ENCODE measurements at regions not wholly inside any gene's neighbourhood (a gene's known extent, or its start where the extent isn't known, plus 50 kb on each side); places are given as distances from the start of the nearest gene placed in this dataset.

GRCh38 chr9:106059886-106060285, 365.5 kb downstream of the TMEM38B start:
- H3K27ac Mint-ChIP-seq (ENCODE audit: low read depth) = no peak overlapping the region
- peaks cover 13% of the 10 kb centered on the region for H3K9me3 Mint-ChIP-seq
- no peak for ATAC-seq (replicated peaks; ENCODE audit: extremely low read depth, poor library complexity, severe bottlenecking)
- DNase-seq (ENCODE audit: low spot score in 2 of 2) = no peak
- H3K36me3 Mint-ChIP-seq (ENCODE audit: insufficient read depth) = no peaks in the 10 kb centered on the region
- no peaks in the 10 kb centered on the region for H3K4me1 Mint-ChIP-seq
- no peak overlapping the region for H3K4me3 Mint-ChIP-seq
- H3K27me3 Mint-ChIP-seq = no peaks in the 10 kb centered on the region

GRCh38 chr9:106060885-106061284, 366.5 kb downstream of the TMEM38B start:
- no peaks in the 10 kb centered on the region for H3K27me3 Mint-ChIP-seq
- DNase-seq (ENCODE audit: low spot score in 2 of 2) = no peak
- peaks cover 11% of the 10 kb centered on the region for H3K9me3 Mint-ChIP-seq
- no peak for ATAC-seq (replicated peaks; ENCODE audit: extremely low read depth, poor library complexity, severe bottlenecking)
- H3K4me3 Mint-ChIP-seq = no peak overlapping the region
- H3K4me1 Mint-ChIP-seq = no peaks in the 10 kb centered on the region
- H3K27ac Mint-ChIP-seq (ENCODE audit: low read depth) = no peak overlapping the region
- H3K36me3 Mint-ChIP-seq (ENCODE audit: insufficient read depth) = no peaks in the 10 kb centered on the region

- no peak for ATAC-seq (replicated peaks; ENCODE audit: extremely low read depth, poor library complexity, severe bottlenecking)
- Mint-ChIP-seq H3K4me1 (no peaks in the 10 kb centered on the region), H3K27ac (ENCODE audit: low read depth) (no peak overlapping the region), H3K36me3 (ENCODE audit: insufficient read depth) (no peaks in the 10 kb centered on the region), H3K4me3 (no peak overlapping the region), H3K27me3 (no peaks in the 10 kb centered on the region), H3K9me3 (peaks cover 6% of the 10 kb centered on the region)
- DNase-seq (ENCODE audit: low spot score in 2 of 2) = no peak
These were observed 367.9 kb downstream of the TMEM38B start for GRCh38 chr9:106062250-106062649.

GRCh38 chr9:106065136-106065535, 370.8 kb downstream of the TMEM38B start:
- Mint-ChIP-seq H3K9me3 (peaks cover 10% of the 10 kb centered on the region), H3K4me1 (no peaks in the 10 kb centered on the region), H3K4me3 (no peak overlapping the region), H3K27me3 (no peaks in the 10 kb centered on the region), H3K36me3 (ENCODE audit: insufficient read depth) (no peaks in the 10 kb centered on the region), H3K27ac (ENCODE audit: low read depth) (no peak overlapping the region)
- ATAC-seq (replicated peaks; ENCODE audit: extremely low read depth, poor library complexity, severe bottlenecking) (no peak), DNase-seq (ENCODE audit: low spot score in 2 of 2) (no peak)

DNA sequence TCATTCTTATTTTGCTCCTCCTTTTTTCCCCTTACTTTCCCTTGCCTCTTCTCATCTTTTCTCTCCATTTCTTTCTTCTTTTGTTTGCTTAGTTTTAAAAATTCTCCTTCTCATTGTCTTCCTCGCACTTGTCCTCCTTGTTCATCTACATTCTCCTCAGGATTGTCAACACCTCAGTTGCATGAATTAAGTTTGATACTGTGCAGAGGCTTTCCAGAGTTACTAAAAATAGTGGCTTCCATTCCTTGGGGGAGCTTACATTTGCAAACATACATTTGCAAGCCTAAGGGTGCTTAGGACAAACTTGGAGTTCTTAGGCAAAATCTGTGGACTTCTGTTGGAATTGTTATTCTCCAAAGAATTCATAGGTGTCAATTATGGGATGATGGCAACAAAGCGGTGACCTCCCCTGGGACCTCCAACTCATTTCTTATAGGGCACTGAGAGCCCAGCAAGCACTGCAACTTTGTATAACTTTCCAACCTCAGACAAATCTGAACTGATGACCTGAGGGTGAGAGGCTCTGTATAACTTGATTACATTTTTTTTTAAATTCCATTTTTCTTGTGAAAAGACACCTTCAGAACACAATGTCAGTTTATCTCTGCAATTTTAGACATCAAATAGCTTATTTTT, 371.4 kb downstream of the TMEM38B start:
- no peak overlapping the region for H3K27ac Mint-ChIP-seq (ENCODE audit: low read depth)

DNA sequence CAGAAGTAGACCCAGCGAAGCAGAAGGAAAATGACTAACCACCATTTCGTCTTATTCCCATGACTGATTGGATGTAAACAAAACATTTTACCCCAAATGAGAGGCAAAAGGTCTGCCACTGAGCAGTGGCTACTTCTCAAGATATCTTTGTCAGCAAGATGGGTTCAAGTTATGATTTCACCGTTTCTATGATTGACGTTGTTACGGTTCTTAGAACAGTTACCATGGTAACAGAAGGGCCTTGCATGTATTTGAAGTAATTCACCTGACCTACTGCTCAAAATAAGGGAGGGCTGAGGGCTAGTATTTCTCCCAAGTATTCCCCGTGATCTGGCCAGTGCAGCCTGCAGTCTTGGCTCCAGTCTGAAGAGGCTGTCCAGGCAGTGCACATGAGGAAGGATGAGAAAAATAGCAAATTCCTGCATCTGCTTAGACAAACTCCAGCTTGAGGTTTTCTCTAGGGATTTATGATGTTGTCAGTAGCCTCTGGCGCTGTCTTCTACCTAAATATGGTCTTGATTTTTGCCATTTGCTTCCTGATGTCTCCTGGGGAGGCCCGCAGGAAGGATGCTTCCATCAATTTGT, 372.7 kb downstream of the TMEM38B start:
- Mint-ChIP-seq H3K36me3 (ENCODE audit: insufficient read depth) (no peaks in the 10 kb centered on the region), H3K27ac (ENCODE audit: low read depth) (no peak overlapping the region), H3K9me3 (peaks cover 7% of the 10 kb centered on the region), H3K4me1 (no peaks in the 10 kb centered on the region), H3K4me3 (no peak overlapping the region), H3K27me3 (no peaks in the 10 kb centered on the region)
- DNase-seq (ENCODE audit: low spot score in 2 of 2) (no peak), ATAC-seq (replicated peaks; ENCODE audit: extremely low read depth, poor library complexity, severe bottlenecking) (no peak)

More for the DNA sequence above, 371.4 kb downstream of the TMEM38B start:
- Mint-ChIP-seq H3K27me3 (no peaks in the 10 kb centered on the region), H3K4me3 (no peak overlapping the region), H3K36me3 (ENCODE audit: insufficient read depth) (no peaks in the 10 kb centered on the region), H3K9me3 (peaks cover 7% of the 10 kb centered on the region), H3K4me1 (no peaks in the 10 kb centered on the region)
- no peak for ATAC-seq (replicated peaks; ENCODE audit: extremely low read depth, poor library complexity, severe bottlenecking)
- no peak for DNase-seq (ENCODE audit: low spot score in 2 of 2)

DNA sequence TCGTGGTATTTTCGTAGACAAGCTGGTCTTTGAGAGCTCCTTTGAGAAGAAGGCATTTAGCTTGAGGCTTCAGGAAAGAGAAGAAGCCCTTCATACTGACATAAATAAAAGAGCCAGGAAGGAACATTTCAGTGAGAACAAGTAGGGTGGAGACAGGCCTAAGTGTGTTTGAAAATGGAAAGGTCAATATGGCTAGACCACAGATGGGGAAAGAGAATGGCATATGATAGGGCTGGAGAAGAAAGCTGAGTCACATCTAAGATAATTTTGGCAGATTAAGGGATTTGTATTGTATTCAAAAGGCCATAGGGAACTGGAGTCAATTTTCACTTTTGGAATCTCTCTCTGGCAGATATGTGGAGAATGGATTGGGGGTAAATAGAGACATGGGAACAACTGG, 374.9 kb downstream of the TMEM38B start:
- no peak overlapping the region for H3K4me3 Mint-ChIP-seq
- no peaks in the 10 kb centered on the region for H3K36me3 Mint-ChIP-seq (ENCODE audit: insufficient read depth)

DNA sequence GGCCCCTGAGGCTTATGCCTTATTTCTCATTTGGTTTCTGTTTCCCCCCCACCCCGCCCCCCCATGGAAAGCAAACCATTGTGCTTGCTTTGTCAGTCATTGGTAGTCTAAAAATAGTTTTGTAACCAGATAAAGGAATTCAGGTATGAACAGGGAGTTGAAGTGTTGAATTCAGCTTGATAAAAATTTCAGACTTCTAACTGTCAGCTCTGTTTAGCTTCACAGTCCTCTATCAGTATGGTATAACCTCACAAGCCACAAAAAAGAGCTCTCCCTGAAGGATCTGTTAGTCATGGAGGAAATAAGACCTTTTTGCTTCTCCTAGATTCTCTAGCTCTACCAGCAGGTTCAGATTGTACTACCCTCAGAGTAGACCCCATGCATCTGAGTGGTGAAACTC, 378.1 kb downstream of the TMEM38B start:
- DNase-seq (ENCODE audit: low spot score in 2 of 2) (no peak), ATAC-seq (replicated peaks; ENCODE audit: extremely low read depth, poor library complexity, severe bottlenecking) (no peak)
- Mint-ChIP-seq H3K27ac (ENCODE audit: low read depth) (no peak overlapping the region), H3K36me3 (ENCODE audit: insufficient read depth) (no peaks in the 10 kb centered on the region), H3K4me3 (no peak overlapping the region), H3K27me3 (no peaks in the 10 kb centered on the region), H3K4me1 (no peaks in the 10 kb centered on the region), H3K9me3 (peaks cover 12% of the 10 kb centered on the region)

More for the DNA sequence above, 374.9 kb downstream of the TMEM38B start:
- no peak for DNase-seq (ENCODE audit: low spot score in 2 of 2)
- Mint-ChIP-seq H3K9me3 (peaks cover 12% of the 10 kb centered on the region), H3K27me3 (no peaks in the 10 kb centered on the region), H3K27ac (ENCODE audit: low read depth) (no peak overlapping the region), H3K4me1 (no peaks in the 10 kb centered on the region)
- ATAC-seq (replicated peaks; ENCODE audit: extremely low read depth, poor library complexity, severe bottlenecking) = no peak

- no peaks in the 10 kb centered on the region for H3K36me3 Mint-ChIP-seq (ENCODE audit: insufficient read depth)
- no peaks in the 10 kb centered on the region for H3K4me1 Mint-ChIP-seq
- H3K9me3 Mint-ChIP-seq = peaks cover 5% of the 10 kb centered on the region
- no peaks in the 10 kb centered on the region for H3K27me3 Mint-ChIP-seq
- no peak overlapping the region for H3K27ac Mint-ChIP-seq (ENCODE audit: low read depth)
- no peak overlapping the region for H3K4me3 Mint-ChIP-seq
- no peak for ATAC-seq (replicated peaks; ENCODE audit: extremely low read depth, poor library complexity, severe bottlenecking)
- no peak for DNase-seq (ENCODE audit: low spot score in 2 of 2)
These were observed 379.7 kb downstream of the TMEM38B start for GRCh38 chr9:106074006-106074405.

GRCh38 chr9:106075236-106075959, 381.1 kb downstream of the TMEM38B start:
- no peaks in the 10 kb centered on the region for H3K27me3 Mint-ChIP-seq
- ATAC-seq (replicated peaks; ENCODE audit: extremely low read depth, poor library complexity, severe bottlenecking) = no peak
- H3K27ac Mint-ChIP-seq (ENCODE audit: low read depth) = no peak overlapping the region
- no peak for DNase-seq (ENCODE audit: low spot score in 2 of 2)
- H3K9me3 Mint-ChIP-seq = peaks cover 5% of the 10 kb centered on the region
- H3K36me3 Mint-ChIP-seq (ENCODE audit: insufficient read depth) = no peaks in the 10 kb centered on the region
- H3K4me3 Mint-ChIP-seq = no peak overlapping the region
- no peaks in the 10 kb centered on the region for H3K4me1 Mint-ChIP-seq

GRCh38 chr9:106075960-106076327, 381.6 kb downstream of the TMEM38B start:
- Mint-ChIP-seq H3K4me1 (no peaks in the 10 kb centered on the region), H3K27ac (ENCODE audit: low read depth) (no peak overlapping the region), H3K9me3 (peaks cover 6% of the 10 kb centered on the region), H3K27me3 (no peaks in the 10 kb centered on the region), H3K36me3 (ENCODE audit: insufficient read depth) (no peaks in the 10 kb centered on the region), H3K4me3 (no peak overlapping the region)
- ATAC-seq (replicated peaks; ENCODE audit: extremely low read depth, poor library complexity, severe bottlenecking) (no peak), DNase-seq (ENCODE audit: low spot score in 2 of 2) (no peak)

DNA sequence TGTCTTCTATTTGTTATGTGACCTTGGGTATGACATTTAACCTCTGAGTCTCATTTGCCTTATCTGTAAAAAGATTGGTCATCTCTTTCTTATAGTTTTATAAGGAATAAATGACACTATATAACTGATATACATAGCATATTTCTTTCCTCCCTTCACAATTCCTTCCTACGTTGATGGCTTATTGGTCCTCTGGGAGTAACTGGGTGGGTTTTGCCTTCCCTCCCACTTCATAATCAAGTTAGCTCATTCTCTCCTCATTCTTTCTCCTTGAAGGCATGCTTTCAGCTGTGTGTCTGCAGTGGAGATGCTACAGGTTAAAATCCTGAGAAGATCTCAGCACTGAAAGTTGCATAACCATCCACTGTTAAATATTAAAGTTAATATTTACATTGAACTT, 382.4 kb downstream of the TMEM38B start:
- peaks cover 10% of the 10 kb centered on the region for H3K9me3 Mint-ChIP-seq
- no peak overlapping the region for H3K4me3 Mint-ChIP-seq
- no peak for ATAC-seq (replicated peaks; ENCODE audit: extremely low read depth, poor library complexity, severe bottlenecking)
- no peaks in the 10 kb centered on the region for H3K4me1 Mint-ChIP-seq
- H3K27me3 Mint-ChIP-seq = no peaks in the 10 kb centered on the region
- no peaks in the 10 kb centered on the region for H3K36me3 Mint-ChIP-seq (ENCODE audit: insufficient read depth)
- no peak overlapping the region for H3K27ac Mint-ChIP-seq (ENCODE audit: low read depth)
- DNase-seq (ENCODE audit: low spot score in 2 of 2) = no peak

GRCh38 chr9:106077731-106078130, 383.4 kb downstream of the TMEM38B start:
- Mint-ChIP-seq H3K9me3 (peaks cover 8% of the 10 kb centered on the region), H3K4me3 (no peak overlapping the region), H3K27ac (ENCODE audit: low read depth) (no peak overlapping the region), H3K4me1 (no peaks in the 10 kb centered on the region), H3K36me3 (ENCODE audit: insufficient read depth) (no peaks in the 10 kb centered on the region), H3K27me3 (no peaks in the 10 kb centered on the region)
- ATAC-seq (replicated peaks; ENCODE audit: extremely low read depth, poor library complexity, severe bottlenecking) (no peak), DNase-seq (ENCODE audit: low spot score in 2 of 2) (no peak)
